HS-5 (cell line): ENCODE measurements at regions not wholly inside any gene's neighbourhood (a gene's known extent, or its start where the extent isn't known, plus 50 kb on each side); places are given as distances from the start of the nearest gene placed in this dataset.
"Not testable (repeated sequence)": the region's sequence is repeated elsewhere in the genome, so short reads cannot be mapped to it uniquely, and the experiment has no call there.

ENCODE experiments used
- DNase-seq: peaks from one replicate; pipeline ENCODE4 v3.0.0-alpha.2; 2012; ENCODE audit warnings: low read depth

GRCh38 chr1:29800120-29800519, 563.8 kb downstream of the PTPRU start:
- DNase-seq, result no peak

DNA sequence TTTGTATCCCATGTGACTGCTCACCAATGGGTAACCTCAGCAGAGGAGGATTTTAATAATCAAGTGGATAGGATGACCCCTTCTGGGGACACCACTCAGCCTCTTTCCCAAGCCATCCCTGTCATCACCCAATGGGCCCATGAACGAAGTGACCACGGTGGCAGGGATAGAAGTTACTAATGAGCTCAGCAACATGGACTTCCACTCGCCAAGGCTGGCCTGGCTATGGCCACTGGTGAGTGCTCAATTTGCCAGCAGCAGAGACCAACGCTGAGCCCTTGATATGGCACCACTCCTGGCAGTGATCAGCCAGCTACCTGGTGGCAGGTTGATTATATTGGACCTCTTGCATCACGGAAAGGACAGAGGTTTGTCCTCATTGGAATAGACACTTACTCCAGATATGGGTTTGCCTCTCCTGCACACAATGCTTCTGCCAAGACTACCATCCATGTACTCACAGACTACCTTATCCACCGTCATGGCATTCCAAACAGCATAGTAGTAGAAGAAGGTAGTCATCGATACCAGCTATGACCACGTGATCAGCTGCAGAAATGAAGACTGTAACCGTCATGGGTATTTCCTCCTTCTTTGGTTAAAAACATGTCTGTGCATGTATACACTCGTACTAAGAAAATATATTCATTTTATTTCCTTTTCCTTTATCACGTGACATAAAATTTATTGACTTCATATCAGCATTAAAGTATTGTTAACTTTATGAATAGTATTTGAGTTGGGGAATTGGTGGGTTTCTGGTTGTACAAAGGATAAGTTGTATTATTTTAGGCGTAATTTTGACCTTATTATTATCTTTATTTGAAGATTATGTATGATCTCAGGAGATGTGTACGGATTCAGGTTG, 562.6 kb downstream of the PTPRU start:
- no peak for DNase-seq

DNA sequence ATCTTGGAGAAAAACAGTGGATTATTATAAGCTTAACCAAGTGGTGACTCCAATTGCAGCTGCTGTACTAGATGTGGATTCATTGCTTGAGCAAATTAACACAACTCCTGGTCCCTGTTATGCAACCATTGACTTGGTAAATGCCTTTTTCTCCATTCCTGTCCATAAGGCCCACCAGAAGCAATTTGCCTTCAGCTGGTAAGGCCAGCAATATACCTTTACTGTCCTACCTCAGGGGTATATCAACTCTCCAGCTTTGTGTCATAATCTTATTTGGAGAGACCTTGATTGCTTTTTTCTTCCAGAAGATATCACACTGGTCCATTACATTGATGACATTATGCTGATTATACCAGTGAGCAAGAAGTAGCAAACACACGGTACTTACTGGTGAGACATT, 560.8 kb downstream of the PTPRU start:
- not testable (repeated sequence) for DNase-seq

DNA sequence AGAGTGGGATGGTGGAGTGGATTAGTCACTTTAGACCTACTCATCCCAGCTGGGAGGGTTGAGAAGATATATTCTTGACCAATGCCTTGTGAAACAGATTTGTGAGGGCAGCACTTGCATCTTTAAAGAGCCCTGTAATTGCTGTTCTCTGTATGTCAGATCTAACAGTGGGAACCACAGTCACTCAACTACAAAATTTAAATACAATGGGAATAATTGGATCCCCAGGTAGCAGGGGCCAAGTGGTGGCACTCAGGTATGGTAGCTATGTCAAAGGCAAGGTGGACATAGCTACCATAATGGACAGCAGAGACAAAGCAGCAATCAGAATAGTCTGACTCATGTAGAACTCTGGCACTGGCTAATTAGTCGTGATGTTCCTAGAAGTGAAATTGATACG, 559.6 kb downstream of the PTPRU start:
- DNase-seq, result not testable (repeated sequence)

DNA sequence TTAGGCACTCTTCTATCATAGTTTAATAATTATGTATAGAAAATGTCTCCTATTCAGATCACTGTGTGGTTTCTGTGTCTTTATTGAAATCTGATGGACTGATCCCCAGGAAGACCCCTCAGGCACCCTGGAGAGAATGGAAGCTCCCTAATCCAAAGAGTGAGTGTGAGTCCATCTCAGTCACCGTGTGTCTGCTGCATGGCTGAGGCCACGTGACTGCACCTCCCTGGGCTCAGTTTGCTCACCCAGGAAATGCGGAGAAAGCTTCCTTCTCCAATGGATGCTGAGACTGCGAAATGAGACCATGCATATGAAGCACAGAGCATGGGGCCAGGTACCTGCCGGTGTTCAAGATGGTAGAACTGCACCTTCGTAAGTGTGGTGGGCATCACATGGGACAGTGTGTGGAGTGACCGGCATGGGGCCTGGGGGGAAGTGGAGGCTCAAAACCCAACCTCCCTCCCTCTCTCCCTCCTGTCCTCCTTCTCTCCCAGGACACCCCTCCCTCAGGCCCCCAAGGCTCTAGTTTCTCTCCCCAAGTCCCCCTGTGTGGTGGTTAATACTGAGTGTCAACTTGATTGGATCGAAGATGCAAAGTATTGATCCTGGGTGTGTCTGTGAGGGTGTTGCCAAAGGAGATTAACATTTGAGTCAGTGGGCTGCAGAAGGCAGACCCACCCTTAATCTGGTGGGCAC, 557.5 kb downstream of the PTPRU start:
- no peak for DNase-seq

DNA sequence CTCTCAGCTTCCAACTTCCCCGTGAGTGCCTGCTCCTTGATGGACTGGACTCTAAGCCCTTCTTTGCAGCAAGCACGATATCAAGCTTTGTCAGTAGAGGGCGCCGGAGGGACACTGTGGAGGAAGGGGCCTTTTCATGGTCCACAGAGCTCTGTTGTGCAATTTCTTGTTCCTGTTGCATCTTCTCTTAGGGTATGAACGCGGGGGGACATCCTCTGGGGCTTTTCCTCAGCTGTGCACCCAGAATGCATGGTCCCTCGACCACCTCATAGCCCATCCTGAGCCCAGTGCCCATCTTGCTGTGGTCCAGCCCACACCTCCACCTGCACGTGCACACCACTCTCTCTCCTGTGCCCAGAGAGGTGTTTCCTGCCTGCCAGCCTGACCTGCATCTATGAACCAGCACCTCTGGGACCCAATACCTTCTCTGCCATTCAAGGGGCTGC, 556.8 kb downstream of the PTPRU start:
- DNase-seq, result no peak

DNA sequence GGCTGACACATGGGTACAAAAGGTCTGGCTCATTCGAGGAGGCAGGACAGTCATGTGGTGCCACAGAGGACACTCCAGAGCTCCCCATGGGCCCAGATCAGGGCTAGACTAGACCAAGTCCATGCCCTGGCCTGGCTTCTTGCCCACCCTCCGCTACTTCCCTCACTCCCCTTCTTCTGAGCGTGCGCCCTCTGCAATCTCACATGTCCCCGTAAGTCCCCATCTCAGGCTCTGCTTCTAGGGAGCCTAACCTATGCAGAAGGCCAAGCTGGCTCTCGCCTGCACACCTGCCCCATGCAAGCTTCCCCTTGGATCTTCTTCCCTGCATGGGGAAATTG, 553.6 kb downstream of the PTPRU start:
- no peak for DNase-seq

DNA sequence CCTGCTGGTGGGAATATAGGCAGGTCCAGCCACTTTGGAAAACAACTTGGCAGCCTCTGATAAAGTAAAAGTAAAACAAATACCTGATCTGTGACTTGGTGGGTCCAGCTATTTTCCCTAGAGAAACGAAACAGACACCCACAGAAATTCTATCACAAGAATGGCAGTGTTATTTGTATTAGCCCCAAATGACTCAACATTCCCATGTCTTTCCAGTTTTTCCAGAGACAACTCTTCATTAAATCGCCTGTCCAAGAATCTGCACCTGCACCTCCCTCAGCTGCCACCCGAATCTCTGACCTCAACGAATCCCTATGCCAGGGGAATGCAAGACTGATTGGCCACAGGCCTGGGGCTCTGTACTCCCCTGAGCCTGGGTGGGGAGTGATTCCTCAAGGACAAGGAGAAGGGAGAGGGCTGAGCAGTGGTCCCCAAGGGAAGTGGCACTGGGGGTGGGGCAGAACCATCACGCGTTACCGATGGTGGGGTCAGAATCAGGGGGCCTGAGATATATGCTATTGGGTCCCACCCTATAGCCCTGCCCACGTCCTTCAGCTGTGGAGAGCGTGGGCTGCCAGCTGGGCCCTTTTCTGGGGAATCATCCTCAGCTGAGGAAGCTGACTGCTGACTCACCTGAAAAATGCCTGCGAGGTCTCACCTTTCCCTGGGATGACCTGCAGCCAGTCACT, 553.0 kb downstream of the PTPRU start:
- no peak for DNase-seq

- DNase-seq, result no peak
These were observed 550.7 kb downstream of the PTPRU start for GRCh38 chr1:29786791-29787732.

- DNase-seq, result no peak
These were observed 549.9 kb downstream of the PTPRU start for GRCh38 chr1:29786195-29786594.

DNA sequence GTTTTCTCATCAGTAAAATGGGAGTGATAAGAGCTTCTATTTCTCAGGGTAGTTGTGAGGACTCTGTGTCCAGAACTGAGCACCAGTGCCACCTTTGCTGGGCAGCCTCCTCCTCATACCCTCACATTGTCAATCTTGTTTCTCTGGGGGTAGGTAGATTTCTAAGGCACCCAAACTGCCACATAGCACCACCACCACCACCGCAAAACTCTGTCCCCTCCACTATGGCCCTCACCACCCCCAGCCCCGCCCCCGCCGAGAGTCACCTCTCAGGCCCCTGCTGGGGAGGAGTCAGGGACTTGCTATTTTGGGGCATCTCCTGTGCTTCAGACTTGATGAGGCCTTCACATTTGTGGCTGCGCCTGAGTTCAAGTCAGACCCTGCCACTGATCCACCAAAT, 549.2 kb downstream of the PTPRU start:
- no peak for DNase-seq

DNA sequence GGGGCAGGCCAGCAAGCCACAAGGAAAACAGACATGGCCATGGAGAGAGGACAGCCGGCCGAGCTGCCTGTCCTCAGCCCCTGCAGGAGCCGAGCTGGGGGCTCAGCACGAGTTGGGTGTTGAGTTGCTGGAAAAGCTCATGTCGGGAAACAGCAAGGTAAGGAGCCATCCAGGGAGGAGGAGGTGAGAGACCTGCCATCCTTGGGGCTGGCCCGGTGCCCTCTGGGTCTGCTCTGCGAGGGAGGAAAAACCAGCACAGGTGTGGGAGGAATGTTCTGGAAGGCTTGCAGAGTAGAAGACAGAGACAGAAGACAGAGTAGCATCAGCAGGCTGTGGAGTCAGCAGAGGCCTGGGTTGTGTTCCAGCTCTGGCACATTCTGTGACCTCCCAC, 548.8 kb downstream of the PTPRU start:
- DNase-seq, result no peak

DNA sequence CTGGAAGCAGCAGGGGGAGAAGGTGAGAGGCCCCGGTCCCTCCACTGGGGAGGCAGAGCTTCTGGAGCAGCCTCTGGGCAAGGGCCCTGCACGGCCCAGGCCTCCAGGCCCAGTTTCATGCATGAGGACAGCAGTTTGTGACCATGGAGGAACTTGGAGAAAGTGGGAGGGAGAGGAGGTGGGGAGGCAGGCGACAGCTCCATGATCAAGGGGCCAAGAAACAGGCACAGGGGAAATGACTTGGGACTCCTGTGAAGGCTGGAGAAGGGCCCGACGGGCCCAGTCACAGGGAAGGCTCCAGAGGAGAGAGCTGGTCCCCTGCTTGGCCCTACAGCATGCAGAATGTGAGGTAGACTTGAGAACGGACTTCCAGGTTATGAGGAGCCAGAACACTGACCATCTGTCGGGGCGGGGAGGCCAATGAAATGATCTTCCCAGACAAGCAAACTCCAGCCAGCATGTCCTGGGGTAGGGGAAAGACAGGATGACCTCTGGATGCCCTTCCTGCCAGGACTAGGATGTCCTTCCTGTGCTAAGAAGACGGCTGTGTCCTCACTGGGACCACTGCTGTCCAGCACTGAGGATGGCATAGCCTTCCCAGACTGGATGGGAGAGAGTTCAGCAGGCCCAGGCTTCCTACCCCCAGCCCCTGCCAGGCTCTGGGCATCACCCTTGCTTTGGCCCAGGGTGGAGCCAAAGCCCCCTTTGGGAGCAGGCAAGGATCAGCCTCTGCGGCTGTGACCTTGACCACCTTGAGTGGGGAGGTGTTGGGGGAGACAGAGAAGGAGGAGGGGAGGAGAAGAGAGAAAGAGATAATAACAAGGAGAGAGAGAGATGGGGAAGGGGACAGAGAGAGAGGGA, 548.2 kb downstream of the PTPRU start:
- DNase-seq, result no peak

DNA sequence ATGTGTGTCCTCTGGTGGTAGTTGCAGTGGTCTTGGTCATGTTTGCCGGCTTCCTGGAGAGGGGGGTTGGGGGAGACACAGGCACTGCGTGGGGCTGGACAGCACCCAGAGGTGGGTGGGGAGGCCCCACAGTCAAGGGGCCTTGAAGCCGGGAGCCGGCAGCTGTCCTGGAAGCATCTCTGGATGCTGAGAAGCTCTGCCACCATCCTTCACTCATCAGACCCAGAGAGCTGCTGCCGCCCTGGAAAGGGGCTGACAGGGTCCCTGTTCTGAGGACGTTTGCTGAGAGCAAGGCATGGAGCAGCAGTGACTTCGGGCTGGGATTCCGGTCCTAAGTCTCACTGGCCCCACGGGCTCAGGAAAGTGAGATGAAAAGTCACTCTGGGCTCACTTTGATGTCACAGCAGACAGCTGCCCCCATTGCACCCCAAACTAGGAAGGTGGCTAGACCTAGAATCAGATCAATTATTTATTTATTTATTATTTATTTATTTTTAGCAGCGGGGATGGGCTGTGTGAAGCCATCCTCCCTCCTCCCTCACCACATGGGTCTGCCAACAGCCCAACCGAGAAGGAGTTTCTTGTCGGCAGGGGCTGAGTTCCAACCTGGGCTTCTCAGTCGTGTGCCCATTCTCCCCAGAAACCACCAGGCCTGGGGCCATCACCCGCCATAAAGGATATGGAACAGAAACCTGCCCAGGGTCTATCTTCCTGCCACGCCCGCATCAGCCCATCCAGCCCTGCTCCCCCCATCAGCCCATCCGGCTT, 547.4 kb downstream of the PTPRU start:
- DNase-seq, result no peak

- no peak for DNase-seq
These were observed 546.7 kb downstream of the PTPRU start for GRCh38 chr1:29782846-29783507.

- no peak for DNase-seq
These were observed 542.8 kb downstream of the PTPRU start for GRCh38 chr1:29779146-29779545.

- no peak for DNase-seq
These were observed 541.2 kb downstream of the PTPRU start for GRCh38 chr1:29777522-29777921.

GRCh38 chr1:29774355-29774754, 538.0 kb downstream of the PTPRU start:
- no peak for DNase-seq

DNA sequence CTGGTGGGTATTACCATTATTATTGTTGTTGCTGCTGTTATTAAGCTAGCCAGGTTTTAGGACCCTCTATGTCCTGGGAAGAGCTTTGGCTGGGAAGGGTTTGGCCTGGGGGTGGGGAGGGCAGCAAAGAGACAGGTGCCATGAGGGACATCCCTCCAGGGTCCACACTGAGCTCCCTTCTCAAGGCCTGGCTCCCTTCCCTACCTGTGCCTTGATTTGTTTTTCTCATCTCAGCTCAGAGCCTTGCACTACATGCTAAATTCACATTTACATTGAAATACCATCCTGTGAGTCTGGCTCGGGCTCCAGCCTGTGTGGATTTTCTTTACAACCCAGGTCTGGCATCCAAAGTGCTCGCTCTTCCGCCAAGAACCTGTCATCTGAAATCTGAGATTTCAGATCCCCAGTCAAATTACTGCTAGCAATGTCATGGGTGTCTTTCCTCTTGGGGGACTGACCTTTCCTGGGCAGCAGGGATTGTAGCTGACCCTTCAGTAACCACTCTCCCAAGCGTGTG, 536.3 kb downstream of the PTPRU start:
- DNase-seq, result no peak
